T follicular helper cell (primary cell): ENCODE measurements at regions not wholly inside any gene's neighbourhood (a gene's known extent, or its start where the extent isn't known, plus 50 kb on each side); places are given as distances from the start of the nearest gene placed in this dataset.
"Not testable (repeated sequence)": the region's sequence is repeated elsewhere in the genome, so short reads cannot be mapped to it uniquely, and the experiment has no call there.

Experiments
- DNase-seq: peaks from one replicate; pipeline ENCODE4 v3.0.0-alpha.2; 2020; ENCODE audit warnings: low read depth

- no peak for DNase-seq
Observed at GRCh38 chr21:16218682-16219343, 489.0 kb downstream of the USP25 start.

GRCh38 chr21:16224756-16225155, 495.0 kb downstream of the USP25 start:
- DNase-seq, result not testable (repeated sequence)

- DNase-seq, result no peak
Observed at GRCh38 chr21:16239659-16240265, 510.0 kb downstream of the USP25 start.

- DNase-seq, result no peak
Observed at GRCh38 chr21:16241016-16241415, 511.2 kb downstream of the USP25 start.

GRCh38 chr21:16241479-16241963, 511.7 kb downstream of the USP25 start:
- DNase-seq, result no peak

- no peak for DNase-seq
Observed at GRCh38 chr21:16243396-16243795, 513.6 kb downstream of the USP25 start.

GRCh38 chr21:16248705-16249104, 518.9 kb downstream of the USP25 start:
- no peak for DNase-seq

- no peak for DNase-seq
Observed at GRCh38 chr21:16250273-16250672, 520.5 kb downstream of the USP25 start.

GRCh38 chr21:16258844-16259611, 529.2 kb downstream of the USP25 start:
- no peak for DNase-seq

- DNase-seq, result no peak
Observed at GRCh38 chr21:16262091-16262490, 532.3 kb downstream of the USP25 start.

- no peak for DNase-seq
Observed at GRCh38 chr21:16264319-16264718, 534.5 kb downstream of the USP25 start.

- no peak for DNase-seq
Observed at GRCh38 chr21:16269476-16269875, 539.7 kb downstream of the USP25 start.

GRCh38 chr21:16279731-16280581, 550.2 kb downstream of the USP25 start:
- no peak for DNase-seq

GRCh38 chr21:16280686-16281091, 550.9 kb downstream of the USP25 start:
- DNase-seq, result no peak

GRCh38 chr21:16283516-16283915, 553.7 kb downstream of the USP25 start:
- no peak for DNase-seq

GRCh38 chr21:16285605-16286126, 555.9 kb downstream of the USP25 start:
- no peak for DNase-seq

- DNase-seq, result no peak
Observed at GRCh38 chr21:16287046-16287445, 557.3 kb downstream of the USP25 start.

GRCh38 chr21:16291296-16291695, 561.5 kb downstream of the USP25 start:
- no peak for DNase-seq

GRCh38 chr21:16294128-16294527, 564.3 kb downstream of the USP25 start:
- DNase-seq, result no peak

GRCh38 chr21:16302851-16303282, 573.1 kb downstream of the USP25 start:
- DNase-seq, result no peak
